Esophagus muscularis mucosa (tissue), 3 donors: ENCODE measurements at regions not wholly inside any gene's neighbourhood (a gene's known extent, or its start where the extent isn't known, plus 50 kb on each side); places are given as distances from the start of the nearest gene placed in this dataset.

Experiments used
- POLR2A ChIP-seq: fragments of 450-650 bp; IDR thresholded peaks from one replicate; pipeline ENCODE4 v1.6.1; 2017; ENCODE audit warnings: antibody characterized with exemption, moderate library complexity, mild to moderate bottlenecking, low read depth
- TF ChIP-seq, protein P1 (sequence below), 3 experiments: fragments of 200-600 bp in 2 of 3; fragments of 450-650 bp in 1 of 3; sonication (generic) in 2 of 3; IDR thresholded peaks; one replicate each; pipeline ENCODE4 v1.5.1; 2017 to 2019; ENCODE audit warnings: antibody characterized with exemption in 3 of 3, mild to moderate bottlenecking in 2 of 3, moderate library complexity in 1 of 3

GRCh38 chrX:124467202-124467601 lies 120.8 kb downstream of the SH2D1A start:
- TF ChIP-seq, protein P1, sequence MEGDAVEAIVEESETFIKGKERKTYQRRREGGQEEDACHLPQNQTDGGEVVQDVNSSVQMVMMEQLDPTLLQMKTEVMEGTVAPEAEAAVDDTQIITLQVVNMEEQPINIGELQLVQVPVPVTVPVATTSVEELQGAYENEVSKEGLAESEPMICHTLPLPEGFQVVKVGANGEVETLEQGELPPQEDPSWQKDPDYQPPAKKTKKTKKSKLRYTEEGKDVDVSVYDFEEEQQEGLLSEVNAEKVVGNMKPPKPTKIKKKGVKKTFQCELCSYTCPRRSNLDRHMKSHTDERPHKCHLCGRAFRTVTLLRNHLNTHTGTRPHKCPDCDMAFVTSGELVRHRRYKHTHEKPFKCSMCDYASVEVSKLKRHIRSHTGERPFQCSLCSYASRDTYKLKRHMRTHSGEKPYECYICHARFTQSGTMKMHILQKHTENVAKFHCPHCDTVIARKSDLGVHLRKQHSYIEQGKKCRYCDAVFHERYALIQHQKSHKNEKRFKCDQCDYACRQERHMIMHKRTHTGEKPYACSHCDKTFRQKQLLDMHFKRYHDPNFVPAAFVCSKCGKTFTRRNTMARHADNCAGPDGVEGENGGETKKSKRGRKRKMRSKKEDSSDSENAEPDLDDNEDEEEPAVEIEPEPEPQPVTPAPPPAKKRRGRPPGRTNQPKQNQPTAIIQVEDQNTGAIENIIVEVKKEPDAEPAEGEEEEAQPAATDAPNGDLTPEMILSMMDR (IDR thresholded peaks at IDR 0.05), result no peak
- TF ChIP-seq POLR2A, result no peak
